GM12878 (cell line): ENCODE measurements at regions not wholly inside any gene's neighbourhood (a gene's known extent, or its start where the extent isn't known, plus 50 kb on each side); places are given as distances from the start of the nearest gene placed in this dataset.

Source experiments
- BHLHE40 ChIP-seq, 2 experiments: fragments of 450-650 bp in 1 of 2; IDR thresholded peaks; 2 replicates each; pipeline ENCODE4 v1.6.1; 2011 to 2017; ENCODE audit warnings: low read depth in 2 of 2, borderline replicate concordance in 1 of 2, improper control_type of control experiment in 1 of 2, low read length in 1 of 2, mild to moderate bottlenecking in 1 of 2
- EZH2 ChIP-seq: IDR thresholded peaks from 2 replicates; pipeline ENCODE4 v1.6.1; 2012; ENCODE audit warnings: low read depth, mild to moderate bottlenecking, control low read depth, inconsistent platforms, low read length, borderline replicate concordance; ENCODE audit not compliant: control insufficient read depth
- TAF1 ChIP-seq: IDR thresholded peaks from 2 replicates; pipeline ENCODE4 v1.6.1; 2011; ENCODE audit warnings: mild to moderate bottlenecking, low read depth, low read length, borderline replicate concordance
- TCF12 ChIP-seq: IDR thresholded peaks from 2 replicates; pipeline ENCODE4 v1.6.1; 2011; ENCODE audit warnings: low read depth, mild to moderate bottlenecking, low read length
- YY1 ChIP-seq: IDR thresholded peaks from 2 replicates; pipeline ENCODE4 v1.6.1; 2011; ENCODE audit warnings: low read depth, mild to moderate bottlenecking, low read length
- TF ChIP-seq, protein P1 (sequence below), 3 experiments: IDR thresholded peaks in 2 of 3; conservative IDR thresholded peaks in 1 of 3; 2 replicates each; pipeline ENCODE4 v1.5.1; 2011; ENCODE audit warnings: low read depth in 3 of 3, low read length in 3 of 3, mild to moderate bottlenecking in 3 of 3, control low read depth in 2 of 3, moderate library complexity in 2 of 3, inconsistent platforms in 1 of 3, mixed read lengths in 1 of 3; ENCODE audit not compliant: control insufficient read depth in 2 of 3, insufficient read depth in 1 of 3; ENCODE audit errors: extremely low read depth in 1 of 3

DNA sequence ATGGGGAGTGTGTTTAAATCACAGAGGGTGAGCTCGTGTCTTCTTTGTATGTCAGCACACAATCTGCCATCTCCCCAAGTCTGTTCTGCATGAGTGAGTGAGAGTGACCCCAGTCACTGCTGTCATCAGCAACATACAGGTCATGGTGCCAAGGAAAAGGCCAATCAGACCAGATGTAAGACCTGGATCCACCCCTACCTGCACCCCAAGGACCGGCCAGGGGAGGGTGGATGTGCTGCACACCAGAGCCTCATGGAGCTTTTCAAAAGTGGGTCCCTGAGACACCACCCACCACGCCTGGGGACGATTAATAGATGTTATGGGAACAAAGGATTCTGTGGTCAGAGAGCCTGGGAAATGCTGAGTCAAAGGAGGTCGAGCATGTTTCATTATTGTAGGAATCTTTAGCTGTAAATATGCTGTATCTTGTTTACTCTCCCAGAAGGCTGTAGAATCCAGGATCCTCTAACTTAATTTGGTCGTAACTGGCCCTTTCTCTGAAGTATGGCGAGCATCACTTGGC is 420.5 kb downstream of the RPS24 start:
- TF ChIP-seq, protein P1, sequence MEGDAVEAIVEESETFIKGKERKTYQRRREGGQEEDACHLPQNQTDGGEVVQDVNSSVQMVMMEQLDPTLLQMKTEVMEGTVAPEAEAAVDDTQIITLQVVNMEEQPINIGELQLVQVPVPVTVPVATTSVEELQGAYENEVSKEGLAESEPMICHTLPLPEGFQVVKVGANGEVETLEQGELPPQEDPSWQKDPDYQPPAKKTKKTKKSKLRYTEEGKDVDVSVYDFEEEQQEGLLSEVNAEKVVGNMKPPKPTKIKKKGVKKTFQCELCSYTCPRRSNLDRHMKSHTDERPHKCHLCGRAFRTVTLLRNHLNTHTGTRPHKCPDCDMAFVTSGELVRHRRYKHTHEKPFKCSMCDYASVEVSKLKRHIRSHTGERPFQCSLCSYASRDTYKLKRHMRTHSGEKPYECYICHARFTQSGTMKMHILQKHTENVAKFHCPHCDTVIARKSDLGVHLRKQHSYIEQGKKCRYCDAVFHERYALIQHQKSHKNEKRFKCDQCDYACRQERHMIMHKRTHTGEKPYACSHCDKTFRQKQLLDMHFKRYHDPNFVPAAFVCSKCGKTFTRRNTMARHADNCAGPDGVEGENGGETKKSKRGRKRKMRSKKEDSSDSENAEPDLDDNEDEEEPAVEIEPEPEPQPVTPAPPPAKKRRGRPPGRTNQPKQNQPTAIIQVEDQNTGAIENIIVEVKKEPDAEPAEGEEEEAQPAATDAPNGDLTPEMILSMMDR (IDR thresholded peaks at IDR 0.05 in 2 of 3, conservative IDR thresholded peaks at IDR 0.05 in 1 of 3; ENCODE audit: control insufficient read depth in 2 of 3, extremely low read depth in 1 of 3, insufficient read depth in 1 of 3, low read depth in 3 of 3, low read length in 3 of 3): no peak
- TF ChIP-seq TAF1 (no peak), YY1 (no peak), TCF12 (no peak), EZH2 (no peak), BHLHE40 (IDR thresholded peaks at IDR 0.05; ENCODE audit: borderline replicate concordance in 1 of 2, low read depth in 2 of 2, low read length in 1 of 2) (no peak)
